NT2/D1 (cell line): ENCODE measurements at regions not wholly inside any gene's neighbourhood (a gene's known extent, or its start where the extent isn't known, plus 50 kb on each side); places are given as distances from the start of the nearest gene placed in this dataset.

Experiments
- SUZ12 ChIP-seq: IDR thresholded peaks from 2 replicates; pipeline ENCODE4 v1.6.1; 2011; ENCODE audit not compliant: insufficient read length, insufficient read depth; ENCODE audit errors: extremely low read depth
- YY1 ChIP-seq: IDR thresholded peaks from 2 replicates; pipeline ENCODE4 v1.6.1; 2011; ENCODE audit not compliant: insufficient read length, insufficient read depth
- ZNF274 ChIP-seq: IDR thresholded peaks from 2 replicates; pipeline ENCODE4 v1.6.1; 2011; ENCODE audit warnings: mild to moderate bottlenecking, low read depth, low read length

DNA sequence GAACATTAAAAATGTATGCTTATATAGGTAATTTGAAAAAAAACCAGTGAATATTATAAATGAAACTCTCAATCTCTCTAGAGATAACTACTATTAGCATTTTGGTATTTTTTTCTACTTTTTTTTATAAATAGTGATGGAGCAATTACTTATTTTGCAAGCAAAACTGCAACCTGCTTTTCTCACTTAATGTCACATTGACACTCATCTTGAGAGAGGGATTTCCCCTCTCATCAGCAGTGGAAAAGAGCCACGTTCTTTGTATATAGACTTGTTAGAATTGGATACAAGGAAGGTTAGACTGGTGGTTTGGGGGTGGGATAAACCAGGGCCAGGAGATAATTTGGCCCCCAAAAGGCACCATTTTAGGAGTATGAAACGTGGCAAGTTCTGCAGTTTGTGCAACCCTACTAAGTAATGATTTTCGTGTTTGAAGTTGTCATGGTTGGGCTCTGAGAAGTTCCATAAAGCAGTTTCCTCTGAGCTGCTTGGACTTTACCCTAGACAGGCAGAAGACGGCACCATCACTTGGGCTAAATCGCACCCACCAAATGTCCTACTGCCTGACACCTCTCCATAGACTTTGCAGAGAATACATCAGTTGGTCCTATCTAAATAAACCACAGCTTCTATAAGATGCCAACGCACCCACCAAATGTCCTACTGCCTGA is 194.0 kb downstream of the ACTR3 start:
- no peak for TF ChIP-seq YY1
- no peak for TF ChIP-seq ZNF274
- no peak for TF ChIP-seq SUZ12
